ENCODE measurements at regions not wholly inside any gene's neighbourhood (a gene's known extent, or its start where the extent isn't known, plus 50 kb on each side); places are given as distances from the start of the nearest gene placed in this dataset.

DNA sequence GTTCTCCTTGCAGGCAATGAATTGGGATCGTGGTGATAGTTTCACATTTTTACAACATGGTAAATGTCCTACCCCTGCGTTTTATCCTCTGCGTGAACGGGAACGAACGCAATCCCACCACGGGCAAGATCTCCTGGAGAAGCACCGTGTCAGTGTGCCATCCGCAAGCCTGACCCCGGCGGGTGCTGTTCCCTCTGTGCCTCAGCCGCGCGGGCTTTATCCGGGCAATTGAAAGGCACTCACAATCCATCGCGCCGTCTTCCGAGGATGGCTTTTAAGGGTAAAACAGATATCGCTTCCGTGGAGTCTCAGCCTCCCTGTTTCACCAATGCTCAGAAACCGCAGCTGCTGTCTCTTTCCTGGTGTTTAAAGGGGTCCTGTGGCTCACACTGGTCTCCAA lies 1387.5 kb downstream of the BRD1 start:
- TF ChIP-seq POLR2A (IDR thresholded peaks at IDR 0.05; ENCODE audit: extremely low read depth, insufficient read length), result no peak
- TF ChIP-seq, protein P1, sequence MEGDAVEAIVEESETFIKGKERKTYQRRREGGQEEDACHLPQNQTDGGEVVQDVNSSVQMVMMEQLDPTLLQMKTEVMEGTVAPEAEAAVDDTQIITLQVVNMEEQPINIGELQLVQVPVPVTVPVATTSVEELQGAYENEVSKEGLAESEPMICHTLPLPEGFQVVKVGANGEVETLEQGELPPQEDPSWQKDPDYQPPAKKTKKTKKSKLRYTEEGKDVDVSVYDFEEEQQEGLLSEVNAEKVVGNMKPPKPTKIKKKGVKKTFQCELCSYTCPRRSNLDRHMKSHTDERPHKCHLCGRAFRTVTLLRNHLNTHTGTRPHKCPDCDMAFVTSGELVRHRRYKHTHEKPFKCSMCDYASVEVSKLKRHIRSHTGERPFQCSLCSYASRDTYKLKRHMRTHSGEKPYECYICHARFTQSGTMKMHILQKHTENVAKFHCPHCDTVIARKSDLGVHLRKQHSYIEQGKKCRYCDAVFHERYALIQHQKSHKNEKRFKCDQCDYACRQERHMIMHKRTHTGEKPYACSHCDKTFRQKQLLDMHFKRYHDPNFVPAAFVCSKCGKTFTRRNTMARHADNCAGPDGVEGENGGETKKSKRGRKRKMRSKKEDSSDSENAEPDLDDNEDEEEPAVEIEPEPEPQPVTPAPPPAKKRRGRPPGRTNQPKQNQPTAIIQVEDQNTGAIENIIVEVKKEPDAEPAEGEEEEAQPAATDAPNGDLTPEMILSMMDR (IDR thresholded peaks at IDR 0.05; ENCODE audit: low read depth, low read length), result no peak
- TF ChIP-seq, protein P2, sequence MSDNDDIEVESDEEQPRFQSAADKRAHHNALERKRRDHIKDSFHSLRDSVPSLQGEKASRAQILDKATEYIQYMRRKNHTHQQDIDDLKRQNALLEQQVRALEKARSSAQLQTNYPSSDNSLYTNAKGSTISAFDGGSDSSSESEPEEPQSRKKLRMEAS (IDR thresholded peaks at IDR 0.05; ENCODE audit: low read depth, low read length), result no peak
- TF ChIP-seq MYC (IDR thresholded peaks at IDR 0.05; ENCODE audit: low read depth, low read length), result no peak

All from NB4 (cell line).